Fibroblast of upper back skin (primary cell): ENCODE measurements at regions not wholly inside any gene's neighbourhood (a gene's known extent, or its start where the extent isn't known, plus 50 kb on each side); places are given as distances from the start of the nearest gene placed in this dataset.
"Not testable (repeated sequence)": the region's sequence is repeated elsewhere in the genome, so short reads cannot be mapped to it uniquely, and the experiment has no call there.

Experiments
- DNase-seq: peaks from one replicate; pipeline ENCODE4 v3.0.0-alpha.2; 2013

GRCh38 chr4:155591738-155592143, 74.9 kb upstream of the GUCY1A1 start:
- no peak for DNase-seq

- DNase-seq = no peak
Observed at GRCh38 chr4:155590796-155591585, 75.7 kb upstream of the GUCY1A1 start.

GRCh38 chr4:155588437-155588836, 78.2 kb upstream of the GUCY1A1 start:
- no peak for DNase-seq

GRCh38 chr4:155587766-155588165, 78.9 kb upstream of the GUCY1A1 start:
- DNase-seq = no peak

- DNase-seq = peak; percentile 60
Observed at GRCh38 chr4:155582971-155583437, 83.6 kb upstream of the GUCY1A1 start.

- no peak for DNase-seq
Observed at GRCh38 chr4:155582041-155582440, 84.6 kb upstream of the GUCY1A1 start.

GRCh38 chr4:155578726-155579370, 87.8 kb upstream of the GUCY1A1 start:
- peak; percentile 67 for DNase-seq

- DNase-seq = peak; percentile 20
Observed at GRCh38 chr4:155578219-155578618, 88.4 kb upstream of the GUCY1A1 start.

GRCh38 chr4:155574329-155574728, 92.3 kb upstream of the GUCY1A1 start:
- not testable (repeated sequence) for DNase-seq

GRCh38 chr4:155573126-155573525, 93.5 kb upstream of the GUCY1A1 start:
- DNase-seq = no peak

GRCh38 chr4:155572106-155572703, 94.4 kb upstream of the GUCY1A1 start:
- no peak for DNase-seq

GRCh38 chr4:155571184-155571944, 95.3 kb upstream of the GUCY1A1 start:
- no peak for DNase-seq

GRCh38 chr4:155570661-155571060, 96.0 kb upstream of the GUCY1A1 start:
- no peak for DNase-seq

GRCh38 chr4:155569960-155570515, 96.6 kb upstream of the GUCY1A1 start:
- DNase-seq = peak; percentile 39

GRCh38 chr4:155569471-155569870, 97.2 kb upstream of the GUCY1A1 start:
- no peak for DNase-seq

- no peak for DNase-seq
Observed at GRCh38 chr4:155568641-155569220, 97.9 kb upstream of the GUCY1A1 start.

- peak; percentile 46 for DNase-seq
Observed at GRCh38 chr4:155566354-155566753, 100.3 kb upstream of the GUCY1A1 start.

- DNase-seq = no peak
Observed at GRCh38 chr4:155565776-155566175, 100.9 kb upstream of the GUCY1A1 start.

- no peak for DNase-seq
Observed at GRCh38 chr4:155565330-155565729, 101.3 kb upstream of the GUCY1A1 start.

GRCh38 chr4:155564880-155565279, 101.8 kb upstream of the GUCY1A1 start:
- DNase-seq = no peak

GRCh38 chr4:155564086-155564485, 102.6 kb upstream of the GUCY1A1 start:
- DNase-seq = no peak

- peak; percentile 9 for DNase-seq
Observed at GRCh38 chr4:155559915-155560314, 106.7 kb upstream of the GUCY1A1 start.
